Karpas-422 (cell line): ENCODE measurements at regions not wholly inside any gene's neighbourhood (a gene's known extent, or its start where the extent isn't known, plus 50 kb on each side); places are given as distances from the start of the nearest gene placed in this dataset.
A peak's percentile ranks its signal among the peaks of the same experiment; 100 is the strongest.

ENCODE experiments used
- DNase-seq: peaks from one replicate; pipeline ENCODE4 v3.0.0-alpha.2; 2015
- H2AFZ ChIP-seq: fragments of 200-600 bp; sonication (generic); 2 replicates; pipeline ENCODE4 v1.6.1; 2014; ENCODE audit warnings: antibody characterized with exemption, low read length, mixed read lengths
- H3K27ac ChIP-seq: fragments of 200-600 bp; sonication (generic); 2 replicates; pipeline ENCODE4 v1.5.1; 2014; ENCODE audit warnings: mild to moderate bottlenecking, low read length, moderate library complexity
- H3K27me3 ChIP-seq: fragments of 200-600 bp; sonication (generic); 2 replicates; pipeline ENCODE4 v1.6.1; 2014; ENCODE audit warnings: low read length, mixed read lengths
- H3K36me3 ChIP-seq: fragments of 200-600 bp; sonication (generic); 2 replicates; pipeline ENCODE4 v1.6.1; 2014; ENCODE audit warnings: low read length, mixed read lengths; ENCODE audit not compliant: insufficient read depth
- H3K4me1 ChIP-seq: fragments of 200-600 bp; sonication (generic); 2 replicates; pipeline ENCODE4 v1.6.1; 2014; ENCODE audit warnings: mild to moderate bottlenecking, low read length, mixed read lengths
- H3K4me2 ChIP-seq: fragments of 200-600 bp; sonication (generic); 2 replicates; pipeline ENCODE4 v1.6.1; 2014; ENCODE audit warnings: low read length, low read depth, mild to moderate bottlenecking; ENCODE audit not compliant: poor library complexity, severe bottlenecking
- H3K4me3 ChIP-seq: fragments of 200-600 bp; sonication (generic); 2 replicates; pipeline ENCODE4 v1.5.1; 2014; ENCODE audit warnings: mild to moderate bottlenecking, antibody characterized with exemption, low read length, mixed read lengths
- H3K79me2 ChIP-seq: fragments of 200-600 bp; sonication (generic); 2 replicates; pipeline ENCODE4 v1.6.1; 2014; ENCODE audit warnings: mild to moderate bottlenecking, low read length, mixed read lengths
- H3K9ac ChIP-seq: fragments of 200-600 bp; sonication (generic); 2 replicates; pipeline ENCODE4 v1.6.0; 2014; ENCODE audit warnings: low read length
- H3K9me2 ChIP-seq: fragments of 200-600 bp; sonication (generic), shearing (Covaris generic); replicated peaks from 2 replicates; pipeline ENCODE4 v1.6.0; 2014; ENCODE audit warnings: mild to moderate bottlenecking, low read length, moderate library complexity; ENCODE audit not compliant: insufficient read depth
- H3K9me3 ChIP-seq: fragments of 300-700, 200-600 bp; sonication (generic); 2 replicates; pipeline ENCODE4 v1.6.1; 2014; ENCODE audit warnings: low read length, mixed read lengths
- H4K20me1 ChIP-seq: fragments of 200-600 bp; sonication (generic); 2 replicates; pipeline ENCODE4 v1.6.1; 2014; ENCODE audit warnings: mild to moderate bottlenecking, antibody characterized with exemption, low read length, low read depth; ENCODE audit not compliant: insufficient read depth

DNA sequence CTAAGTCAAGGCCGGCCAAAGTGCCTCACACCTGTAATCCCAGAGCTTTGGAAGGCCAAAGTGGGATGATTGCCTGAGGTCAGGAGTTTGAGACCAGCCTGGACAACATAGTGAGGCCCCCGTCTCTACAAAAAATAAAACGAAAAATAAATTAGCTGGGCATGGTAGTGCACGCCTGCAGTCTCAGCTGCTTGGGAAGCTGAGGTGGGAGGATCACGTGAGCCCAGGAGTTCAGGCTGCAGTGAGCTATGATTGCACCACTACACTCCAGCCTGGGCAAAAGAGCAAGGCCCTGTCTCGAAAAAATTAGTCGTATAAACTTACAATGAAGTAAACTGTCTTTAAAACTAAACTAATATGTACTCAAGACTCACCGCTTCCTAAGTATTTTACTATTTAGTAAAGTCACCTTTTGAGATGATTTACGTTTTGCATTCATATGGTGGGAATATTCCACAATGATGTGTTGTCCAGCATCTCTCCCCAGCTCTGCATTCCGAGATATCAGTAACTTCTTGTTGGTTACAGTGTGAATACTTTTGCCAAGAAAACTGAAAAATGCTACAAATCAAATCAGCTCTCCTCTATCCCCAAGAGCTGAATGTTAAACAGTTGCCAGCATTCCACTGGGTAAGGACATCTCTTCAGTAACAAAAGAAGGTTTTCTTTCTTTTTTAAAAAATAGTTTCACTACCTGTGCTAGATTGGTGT is 84.9 kb upstream of the C21orf91 start:
- Histone ChIP-seq H3K27me3 (no peaks in the 10 kb centered on the region), H3K4me3 (no peak overlapping the region), H4K20me1 (no peaks in the 10 kb centered on the region), H3K4me1 (no peaks in the 10 kb centered on the region), H3K9me3 (no peaks in the 10 kb centered on the region), H3K79me2 (no peaks in the 10 kb centered on the region), H3K9ac (no peak overlapping the region), H3K9me2 (no peaks in the 10 kb centered on the region), H3K36me3 (no peaks in the 10 kb centered on the region), H3K27ac (no peak overlapping the region), H2AFZ (no peak overlapping the region), H3K4me2 (no peak overlapping the region)
- DNase-seq = no peak

- Histone ChIP-seq H3K9ac (no peak overlapping the region), H3K27me3 (no peaks in the 10 kb centered on the region), H3K79me2 (no peaks in the 10 kb centered on the region), H3K36me3 (no peaks in the 10 kb centered on the region), H3K9me3 (no peaks in the 10 kb centered on the region), H4K20me1 (no peaks in the 10 kb centered on the region), H3K4me3 (no peak overlapping the region), H3K4me2 (no peak overlapping the region), H3K4me1 (no peaks in the 10 kb centered on the region), H3K27ac (no peak overlapping the region), H3K9me2 (no peaks in the 10 kb centered on the region), H2AFZ (no peak overlapping the region)
- DNase-seq = peak; percentile 77
These were observed 84.1 kb upstream of the C21orf91 start for GRCh38 chr21:17903029-17903806.

GRCh38 chr21:17901458-17902079 is 82.4 kb upstream of the C21orf91 start:
- H4K20me1 ChIP-seq = no peaks in the 10 kb centered on the region
- no peaks in the 10 kb centered on the region for H3K27me3 ChIP-seq
- H3K9me2 ChIP-seq = no peaks in the 10 kb centered on the region
- H2AFZ ChIP-seq = no peak overlapping the region
- H3K9me3 ChIP-seq = no peaks in the 10 kb centered on the region
- no peak overlapping the region for H3K9ac ChIP-seq
- no peak overlapping the region for H3K27ac ChIP-seq
- DNase-seq = no peak
- no peaks in the 10 kb centered on the region for H3K79me2 ChIP-seq
- H3K4me1 ChIP-seq = no peaks in the 10 kb centered on the region
- H3K4me3 ChIP-seq = no peak overlapping the region
- H3K4me2 ChIP-seq = no peak overlapping the region
- H3K36me3 ChIP-seq = no peaks in the 10 kb centered on the region

- no peaks in the 10 kb centered on the region for H3K4me1 ChIP-seq
- H2AFZ ChIP-seq = no peak overlapping the region
- no peak overlapping the region for H3K4me2 ChIP-seq
- H3K27ac ChIP-seq = no peak overlapping the region
- H3K9ac ChIP-seq = no peak overlapping the region
- no peaks in the 10 kb centered on the region for H3K27me3 ChIP-seq
- no peaks in the 10 kb centered on the region for H3K9me3 ChIP-seq
- H3K79me2 ChIP-seq = no peaks in the 10 kb centered on the region
- H4K20me1 ChIP-seq = no peaks in the 10 kb centered on the region
- H3K9me2 ChIP-seq = no peaks in the 10 kb centered on the region
- H3K36me3 ChIP-seq = no peaks in the 10 kb centered on the region
- no peak overlapping the region for H3K4me3 ChIP-seq
- DNase-seq = no peak
These were observed 81.8 kb upstream of the C21orf91 start for GRCh38 chr21:17900990-17901385.

- Histone ChIP-seq H3K9me2 (no peaks in the 10 kb centered on the region), H3K9me3 (no peaks in the 10 kb centered on the region), H3K4me3 (no peak overlapping the region), H3K4me2 (no peak overlapping the region), H3K36me3 (no peaks in the 10 kb centered on the region), H3K27ac (no peak overlapping the region), H4K20me1 (no peaks in the 10 kb centered on the region), H3K4me1 (no peaks in the 10 kb centered on the region), H3K9ac (no peak overlapping the region), H3K79me2 (no peaks in the 10 kb centered on the region), H2AFZ (no peak overlapping the region), H3K27me3 (no peaks in the 10 kb centered on the region)
- peak; percentile 46 for DNase-seq
These were observed 81.3 kb upstream of the C21orf91 start for GRCh38 chr21:17900281-17900989.

DNA sequence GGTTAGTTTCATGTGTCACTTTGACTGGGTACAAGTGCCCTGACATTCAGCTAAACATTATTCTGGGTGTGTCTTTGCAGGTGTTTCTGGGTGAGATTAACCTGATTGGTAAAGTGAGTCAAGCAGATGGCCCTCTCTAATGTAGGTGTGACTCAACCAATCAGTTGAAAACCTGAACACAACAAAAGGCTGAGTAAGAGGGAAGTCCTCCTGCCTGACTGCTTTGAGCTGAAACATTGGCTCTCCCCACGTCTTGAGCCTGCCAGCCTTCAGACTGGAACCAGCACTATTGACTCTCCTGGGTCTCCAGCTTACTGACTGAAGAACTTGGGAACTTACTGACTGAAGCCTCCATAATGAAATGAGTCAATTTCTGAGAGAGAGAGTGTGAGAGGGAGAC is 70.0 kb upstream of the C21orf91 start:
- Histone ChIP-seq H3K27me3 (no peaks in the 10 kb centered on the region), H3K9ac (no peak overlapping the region), H3K9me2 (no peaks in the 10 kb centered on the region), H4K20me1 (no peaks in the 10 kb centered on the region), H2AFZ (no peak overlapping the region), H3K36me3 (no peaks in the 10 kb centered on the region), H3K79me2 (no peaks in the 10 kb centered on the region), H3K4me3 (no peak overlapping the region), H3K4me1 (no peaks in the 10 kb centered on the region), H3K9me3 (no peaks in the 10 kb centered on the region), H3K4me2 (no peak overlapping the region), H3K27ac (no peak overlapping the region)
- DNase-seq = no peak

DNA sequence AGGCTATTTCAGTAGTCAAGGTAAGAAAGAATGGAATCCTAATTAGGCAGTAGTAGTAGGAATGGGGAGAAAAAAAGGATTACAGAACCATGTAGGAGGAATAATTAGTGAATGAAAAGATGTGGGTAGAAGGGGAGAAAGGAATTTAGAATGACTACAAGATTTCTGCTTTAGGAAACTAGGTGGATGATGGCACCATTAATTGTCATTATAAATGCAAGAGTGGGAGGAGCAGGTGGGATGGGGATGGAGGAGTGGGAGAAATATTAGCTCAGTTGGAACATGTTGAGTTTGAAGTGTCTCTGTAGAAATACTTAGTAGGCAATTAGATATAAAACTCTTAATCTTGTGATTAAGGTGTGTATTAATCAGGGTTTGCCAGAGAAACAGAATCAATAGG is 50.0 kb upstream of the C21orf91 start:
- no peaks in the 10 kb centered on the region for H3K27me3 ChIP-seq
- H3K79me2 ChIP-seq = no peaks in the 10 kb centered on the region
- DNase-seq = peak; percentile 6
- no peaks in the 10 kb centered on the region for H3K4me1 ChIP-seq
- H3K36me3 ChIP-seq = no peaks in the 10 kb centered on the region
- H2AFZ ChIP-seq = no peak overlapping the region
- no peak overlapping the region for H3K9ac ChIP-seq
- no peak overlapping the region for H3K27ac ChIP-seq
- H4K20me1 ChIP-seq = no peaks in the 10 kb centered on the region
- H3K9me2 ChIP-seq = no peaks in the 10 kb centered on the region
- H3K4me3 ChIP-seq = no peak overlapping the region
- no peaks in the 10 kb centered on the region for H3K9me3 ChIP-seq
- H3K4me2 ChIP-seq = no peak overlapping the region
